ENCODE measurements at regions not wholly inside any gene's neighbourhood (a gene's known extent, or its start where the extent isn't known, plus 50 kb on each side); places are given as distances from the start of the nearest gene placed in this dataset.
A peak's percentile ranks its signal among the peaks of the same experiment; 100 is the strongest.

GRCh38 chr14:51430079-51430478 lies 190.0 kb downstream of the TMX1 start (continued):
- no peak for TF ChIP-seq ZNF462 (CRISPR knock-in tag; IDR thresholded peaks at IDR 0.05)
- no peak for TF ChIP-seq ETS1 (IDR thresholded peaks at IDR 0.05)
- TF ChIP-seq EZH2phosphoT487 (IDR thresholded peaks at IDR 0.05; ENCODE audit: unreplicated experiment), result no peak
- no peak for TF ChIP-seq CTCF (conservative IDR thresholded peaks at IDR 0.05; ENCODE audit: low read depth in 2 of 2)

- peak; percentile 48 for DNase-seq (ENCODE audit: low spot score)
- H2AFZ ChIP-seq, result no peak overlapping the region
- H3K27me3 ChIP-seq (ENCODE audit: insufficient read depth), result no peaks in the 10 kb centered on the region
- no peaks in the 10 kb centered on the region for H3F3A ChIP-seq (replicated peaks; ENCODE audit: low read depth)
- no peak overlapping the region for H3K27ac Mint-ChIP-seq
- H3K4me1 ChIP-seq (ENCODE audit: insufficient read depth), result peaks cover 6% of the 10 kb centered on the region; the same call in 1 of the 2 replicates
- H3K4me1 Mint-ChIP-seq, result peaks cover 15% of the 10 kb centered on the region
- no peak overlapping the region for H3K4me3 ChIP-seq
- H3K36me3 ChIP-seq (ENCODE audit: insufficient read depth), result no peaks in the 10 kb centered on the region
- no peaks in the 10 kb centered on the region for H3K36me3 Mint-ChIP-seq (ENCODE audit: low read depth)
- H3K9me2 ChIP-seq (ENCODE audit: insufficient read depth), result no peaks in the 10 kb centered on the region
- H3K27me3 Mint-ChIP-seq (ENCODE audit: insufficient read depth, low read depth, poor library complexity), result no peaks in the 10 kb centered on the region
- no peaks in the 10 kb centered on the region for H3K9me3 Mint-ChIP-seq
- no peak overlapping the region for H3K27ac ChIP-seq (ENCODE audit: low read depth)
- H3K4me3 Mint-ChIP-seq, result no peak overlapping the region
- ATAC-seq, result peak; percentile 91
- TF ChIP-seq JUNB (IDR thresholded peaks at IDR 0.05; ENCODE audit: unreplicated experiment), result no peak
- no peak for TF ChIP-seq ZNF114 (CRISPR knock-in tag; IDR thresholded peaks at IDR 0.05)
- TF ChIP-seq ZNF331 (CRISPR knock-in tag; IDR thresholded peaks at IDR 0.05; ENCODE audit: low read depth), result no peak
- H4K20me1 ChIP-seq (replicated peaks; ENCODE audit: insufficient read depth), result no peaks in the 10 kb centered on the region
- no peaks in the 10 kb centered on the region for H3K79me2 ChIP-seq (replicated peaks; ENCODE audit: insufficient read depth)
- H3K4me2 ChIP-seq, result no peak overlapping the region
Measured at GRCh38 chr14:51430633-51431032, 190.6 kb downstream of the TMX1 start.
